Neural progenitor cell (in vitro differentiated cells): ENCODE measurements at regions not wholly inside any gene's neighbourhood (a gene's known extent, or its start where the extent isn't known, plus 50 kb on each side); places are given as distances from the start of the nearest gene placed in this dataset.

Experiments used
- DNase-seq: peaks from one replicate; pipeline ENCODE4 v3.0.0-alpha.2; 2016; ENCODE audit warnings: low spot score
- H2AFZ ChIP-seq: fragments of 200-600 bp; sonication (generic); replicated peaks from 2 replicates; pipeline ENCODE4 v1.6.1; 2016; ENCODE audit warnings: antibody characterized with exemption
- H3F3A ChIP-seq: fragments of 200-600 bp; sonication (generic); 2 replicates; pipeline ENCODE4 v1.6.1; 2016; ENCODE audit warnings: antibody characterized with exemption, low read depth
- H3K27ac ChIP-seq: fragments of 200-600 bp; sonication (generic); 2 replicates; pipeline ENCODE4 v1.5.1; 2016; ENCODE audit warnings: mild to moderate bottlenecking
- H3K27me3 ChIP-seq: fragments of 200-600 bp; sonication (generic); 2 replicates; pipeline ENCODE4 v1.6.1; 2016; ENCODE audit warnings: mild to moderate bottlenecking, moderate library complexity
- H3K36me3 ChIP-seq: fragments of 200-600 bp; sonication (generic); 2 replicates; pipeline ENCODE4 v1.5.1; 2016
- H3K4me1 ChIP-seq: fragments of 200-600 bp; sonication (generic); 2 replicates; pipeline ENCODE4 v1.6.1; 2016; ENCODE audit warnings: mixed run types
- H3K4me2 ChIP-seq: fragments of 200-600 bp; sonication (generic); 2 replicates; pipeline ENCODE4 v1.6.1; 2016
- H3K4me3 ChIP-seq: fragments of 200-600 bp; sonication (generic); 2 replicates; pipeline ENCODE4 v1.5.1; 2016
- H3K79me2 ChIP-seq: fragments of 200-600 bp; sonication (generic); 2 replicates; pipeline ENCODE4 v1.6.1; 2016; ENCODE audit warnings: low read depth
- H3K9ac ChIP-seq: fragments of 200-600 bp; sonication (generic); 2 replicates; pipeline ENCODE4 v1.6.1; 2016
- H3K9me3 ChIP-seq: fragments of 200-600 bp; sonication (generic); 2 replicates; pipeline ENCODE4 v1.5.1; 2016; ENCODE audit warnings: low read depth
- H4K20me1 ChIP-seq: fragments of 200-600 bp; sonication (generic); 2 replicates; pipeline ENCODE4 v1.6.1; 2016; ENCODE audit warnings: low read depth
- H3K27ac Mint-ChIP-seq: 3 replicates; pipeline ENCODE4 v1.8.0; 2021; ENCODE audit warnings: mixed read lengths
- H3K27me3 Mint-ChIP-seq: 2 replicates; pipeline ENCODE4 v1.8.0; 2022; ENCODE audit warnings: low read depth, mild to moderate bottlenecking, inconsistent platforms, moderate library complexity, mixed read lengths; ENCODE audit not compliant: insufficient read depth
- H3K36me3 Mint-ChIP-seq: 3 replicates; pipeline ENCODE4 v1.8.0; 2021; ENCODE audit warnings: mixed read lengths
- H3K4me1 Mint-ChIP-seq: 3 replicates; pipeline ENCODE4 v1.8.0; 2021; ENCODE audit warnings: mixed read lengths
- H3K4me3 Mint-ChIP-seq: 3 replicates; pipeline ENCODE4 v1.8.0; 2021; ENCODE audit warnings: mild to moderate bottlenecking, moderate library complexity, mixed read lengths
- H3K9me3 Mint-ChIP-seq: 3 replicates; pipeline ENCODE4 v1.8.0; 2020; ENCODE audit warnings: mixed read lengths
- EZH2 ChIP-seq: fragments of 200-600 bp; sonication (generic); IDR thresholded peaks from 2 replicates; pipeline ENCODE4 v1.6.1; 2017; ENCODE audit warnings: antibody characterized with exemption, mild to moderate bottlenecking, moderate library complexity
- EZH2phosphoT487 ChIP-seq: fragments of 200-600 bp; sonication (generic); IDR thresholded peaks from 2 replicates; pipeline ENCODE4 v1.6.1; 2017; ENCODE audit warnings: antibody characterized with exemption
- TF ChIP-seq, protein P1 (sequence below): fragments of 200-600 bp; sonication (generic); IDR thresholded peaks from 2 replicates; pipeline ENCODE4 v1.5.1; 2017; ENCODE audit warnings: antibody characterized with exemption, mild to moderate bottlenecking

GRCh38 chr2:230600285-230600684, 112.4 kb upstream of the CAB39 start:
- no peaks in the 10 kb centered on the region for H3K4me1 Mint-ChIP-seq
- Histone ChIP-seq H3K9me3 (no peaks in the 10 kb centered on the region), H3K9ac (no peak overlapping the region), H3K36me3 (no peaks in the 10 kb centered on the region), H3K27me3 (no peaks in the 10 kb centered on the region), H2AFZ (no peak overlapping the region), H3F3A (no peaks in the 10 kb centered on the region), H3K4me1 (no peaks in the 10 kb centered on the region), H3K4me2 (no peak overlapping the region), H3K27ac (no peak overlapping the region), H3K79me2 (no peaks in the 10 kb centered on the region), H4K20me1 (no peaks in the 10 kb centered on the region), H3K4me3 (no peak overlapping the region)
- no peak for TF ChIP-seq EZH2phosphoT487
- TF ChIP-seq, protein P1, sequence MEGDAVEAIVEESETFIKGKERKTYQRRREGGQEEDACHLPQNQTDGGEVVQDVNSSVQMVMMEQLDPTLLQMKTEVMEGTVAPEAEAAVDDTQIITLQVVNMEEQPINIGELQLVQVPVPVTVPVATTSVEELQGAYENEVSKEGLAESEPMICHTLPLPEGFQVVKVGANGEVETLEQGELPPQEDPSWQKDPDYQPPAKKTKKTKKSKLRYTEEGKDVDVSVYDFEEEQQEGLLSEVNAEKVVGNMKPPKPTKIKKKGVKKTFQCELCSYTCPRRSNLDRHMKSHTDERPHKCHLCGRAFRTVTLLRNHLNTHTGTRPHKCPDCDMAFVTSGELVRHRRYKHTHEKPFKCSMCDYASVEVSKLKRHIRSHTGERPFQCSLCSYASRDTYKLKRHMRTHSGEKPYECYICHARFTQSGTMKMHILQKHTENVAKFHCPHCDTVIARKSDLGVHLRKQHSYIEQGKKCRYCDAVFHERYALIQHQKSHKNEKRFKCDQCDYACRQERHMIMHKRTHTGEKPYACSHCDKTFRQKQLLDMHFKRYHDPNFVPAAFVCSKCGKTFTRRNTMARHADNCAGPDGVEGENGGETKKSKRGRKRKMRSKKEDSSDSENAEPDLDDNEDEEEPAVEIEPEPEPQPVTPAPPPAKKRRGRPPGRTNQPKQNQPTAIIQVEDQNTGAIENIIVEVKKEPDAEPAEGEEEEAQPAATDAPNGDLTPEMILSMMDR = no peak
- TF ChIP-seq EZH2 = no peak
- no peak for DNase-seq
- H3K9me3 Mint-ChIP-seq = peaks cover 2% of the 10 kb centered on the region
- peaks cover 5% of the 10 kb centered on the region for H3K27me3 Mint-ChIP-seq
- no peaks in the 10 kb centered on the region for H3K36me3 Mint-ChIP-seq
- H3K4me3 Mint-ChIP-seq = no peak overlapping the region
- no peak overlapping the region for H3K27ac Mint-ChIP-seq

DNA sequence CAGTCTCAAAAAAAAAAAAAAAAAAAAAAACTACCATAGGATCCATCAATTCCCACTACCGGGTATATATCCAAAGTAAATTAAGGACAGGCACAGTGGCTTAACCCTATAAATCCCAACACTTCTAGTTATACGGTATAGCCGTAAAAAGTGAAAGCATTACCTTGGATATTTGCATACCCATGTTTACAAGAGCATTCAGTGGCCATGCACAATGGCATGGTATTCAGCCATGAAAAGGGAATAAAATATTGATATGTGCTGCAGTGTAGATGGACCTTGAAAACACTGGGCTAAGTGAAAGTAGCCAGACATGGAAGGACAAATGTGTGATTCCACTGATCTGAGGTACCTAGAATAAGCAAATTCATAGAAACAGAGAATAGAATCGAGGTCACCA, 111.8 kb upstream of the CAB39 start:
- H3K27me3 Mint-ChIP-seq = peaks cover 5% of the 10 kb centered on the region

GRCh38 chr2:230601510-230601909, 111.1 kb upstream of the CAB39 start:
- no peaks in the 10 kb centered on the region for H4K20me1 ChIP-seq
- H2AFZ ChIP-seq = no peak overlapping the region
- H3K36me3 ChIP-seq = no peaks in the 10 kb centered on the region
- Mint-ChIP-seq H3K4me1 (no peaks in the 10 kb centered on the region), H3K27me3 (peaks cover 5% of the 10 kb centered on the region), H3K27ac (no peak overlapping the region), H3K4me3 (no peak overlapping the region), H3K9me3 (peaks cover 4% of the 10 kb centered on the region), H3K36me3 (no peaks in the 10 kb centered on the region)
- no peaks in the 10 kb centered on the region for H3K27me3 ChIP-seq
- no peak overlapping the region for H3K27ac ChIP-seq
- H3K4me1 ChIP-seq = no peaks in the 10 kb centered on the region
- H3K9ac ChIP-seq = no peak overlapping the region
- no peaks in the 10 kb centered on the region for H3F3A ChIP-seq
- no peaks in the 10 kb centered on the region for H3K9me3 ChIP-seq
- TF ChIP-seq EZH2phosphoT487 (no peak), EZH2 (no peak)
- TF ChIP-seq, protein P1 = no peak
- H3K4me2 ChIP-seq = no peak overlapping the region
- no peaks in the 10 kb centered on the region for H3K79me2 ChIP-seq
- no peak for DNase-seq
- H3K4me3 ChIP-seq = no peak overlapping the region

More for the DNA sequence above, 111.8 kb upstream of the CAB39 start:
- no peak overlapping the region for H2AFZ ChIP-seq
- Mint-ChIP-seq H3K4me3 (no peak overlapping the region), H3K4me1 (no peaks in the 10 kb centered on the region), H3K36me3 (no peaks in the 10 kb centered on the region), H3K27ac (no peak overlapping the region), H3K9me3 (peaks cover 2% of the 10 kb centered on the region)
- TF ChIP-seq, protein P1 = no peak
- TF ChIP-seq EZH2phosphoT487 (no peak), EZH2 (no peak)
- no peak overlapping the region for H3K9ac ChIP-seq
- no peaks in the 10 kb centered on the region for H3K27me3 ChIP-seq
- H4K20me1 ChIP-seq = no peaks in the 10 kb centered on the region
- H3K9me3 ChIP-seq = no peaks in the 10 kb centered on the region
- no peak overlapping the region for H3K4me2 ChIP-seq
- no peaks in the 10 kb centered on the region for H3K36me3 ChIP-seq
- H3K79me2 ChIP-seq = no peaks in the 10 kb centered on the region
- no peak overlapping the region for H3K27ac ChIP-seq
- H3F3A ChIP-seq = no peaks in the 10 kb centered on the region
- no peak overlapping the region for H3K4me3 ChIP-seq
- H3K4me1 ChIP-seq = no peaks in the 10 kb centered on the region
- no peak for DNase-seq
